ENCODE measurements at regions not wholly inside any gene's neighbourhood (a gene's known extent, or its start where the extent isn't known, plus 50 kb on each side); places are given as distances from the start of the nearest gene placed in this dataset.

DNA sequence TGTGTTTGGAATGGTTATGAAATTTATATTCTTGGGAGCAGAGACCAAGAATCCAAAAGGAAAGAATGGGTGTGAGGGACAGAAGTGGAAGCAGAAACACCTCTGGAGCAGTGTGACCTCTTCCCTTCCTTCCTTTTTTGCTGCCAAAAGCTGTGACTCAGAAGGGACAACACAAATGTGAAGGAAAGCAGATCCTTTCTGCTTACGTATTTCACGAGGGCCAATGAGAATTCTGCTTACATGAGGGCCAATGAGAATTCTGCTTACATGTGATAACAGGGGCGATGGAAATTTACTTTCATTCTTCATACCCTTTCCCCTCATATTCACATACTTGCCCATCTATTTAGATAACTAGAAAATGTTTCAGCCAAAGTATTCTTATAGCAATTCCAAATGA, 404.6 kb downstream of the PRDM5 start:
- Histone ChIP-seq H3K27ac (ENCODE audit: low read depth, low read length, poor library complexity, severe bottlenecking) (no peak overlapping the region), H3K4me3 (ENCODE audit: low read depth, low read length, poor library complexity, severe bottlenecking) (no peak overlapping the region), H3K27me3 (replicated peaks; ENCODE audit: insufficient read depth, low read depth, low read length, poor library complexity) (no peaks in the 10 kb centered on the region), H3K4me1 (ENCODE audit: insufficient read depth, low read length, poor library complexity, severe bottlenecking) (no peaks in the 10 kb centered on the region), H3K36me3 (ENCODE audit: insufficient read depth, low read length, poor library complexity, severe bottlenecking) (no peaks in the 10 kb centered on the region), H3K9me3 (ENCODE audit: low read depth, low read length, poor library complexity, severe bottlenecking) (no peaks in the 10 kb centered on the region)
- POLR2A ChIA-PET (ENCODE audit: low non-redundant PET): no interaction called here
- peak; percentile 61 for DNase-seq (ENCODE audit: low spot score)
- intact Hi-C loops (cut with micrococcal nuclease; ENCODE audit: unreplicated experiment): no loop called here
- CTCF ChIA-PET: no interaction called here
- BruUV-seq (replicated peaks): no TSS peak
- TF ChIP-seq EZH2 (IDR thresholded peaks at IDR 0.05; ENCODE audit: borderline replicate concordance, low read depth, low read length, poor library complexity, severe bottlenecking): no peak
- no peak for TF ChIP-seq CTCF (conservative IDR thresholded peaks at IDR 0.05; ENCODE audit: low read depth, low read length)

GRCh38 chr4:120509719-120510118, 412.8 kb downstream of the PRDM5 start:
- intact Hi-C loops (cut with micrococcal nuclease; ENCODE audit: unreplicated experiment): no loop called here
- Histone ChIP-seq H3K4me3 (ENCODE audit: low read depth, low read length, poor library complexity, severe bottlenecking) (no peak overlapping the region), H3K4me1 (ENCODE audit: insufficient read depth, low read length, poor library complexity, severe bottlenecking) (no peaks in the 10 kb centered on the region), H3K9me3 (ENCODE audit: low read depth, low read length, poor library complexity, severe bottlenecking) (no peaks in the 10 kb centered on the region), H3K27me3 (replicated peaks; ENCODE audit: insufficient read depth, low read depth, low read length, poor library complexity) (no peaks in the 10 kb centered on the region), H3K27ac (ENCODE audit: low read depth, low read length, poor library complexity, severe bottlenecking) (no peak overlapping the region), H3K36me3 (ENCODE audit: insufficient read depth, low read length, poor library complexity, severe bottlenecking) (no peaks in the 10 kb centered on the region)
- BruUV-seq (replicated peaks): no TSS peak
- no peak for TF ChIP-seq EZH2 (IDR thresholded peaks at IDR 0.05; ENCODE audit: borderline replicate concordance, low read depth, low read length, poor library complexity, severe bottlenecking)
- no peak for TF ChIP-seq CTCF (conservative IDR thresholded peaks at IDR 0.05; ENCODE audit: low read depth, low read length)
- DNase-seq (ENCODE audit: low spot score): no peak
- ChIA-PET POLR2A (ENCODE audit: low non-redundant PET) (no interaction called here), CTCF (no interaction called here)

DNA sequence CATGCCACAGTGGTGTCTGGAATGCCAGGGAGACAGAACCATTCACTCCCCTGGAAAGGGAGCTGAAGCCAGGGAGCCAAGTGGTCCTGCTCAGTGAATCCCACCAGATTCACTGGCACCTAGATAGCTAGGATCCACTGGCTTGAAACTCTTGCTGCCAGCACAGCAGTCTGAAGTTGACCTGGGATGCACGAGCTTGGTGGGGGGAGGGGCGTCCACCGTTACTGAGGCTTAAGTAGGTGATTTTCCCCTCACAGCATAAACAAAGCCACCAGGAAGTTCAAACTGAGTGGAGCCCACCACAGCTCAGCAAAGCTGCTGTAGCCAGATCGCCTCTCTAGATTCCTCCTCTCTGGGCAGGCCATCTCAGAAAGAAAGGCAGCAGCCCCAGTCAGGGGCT, 413.3 kb downstream of the PRDM5 start:
- no peaks in the 10 kb centered on the region for H3K9me3 ChIP-seq (ENCODE audit: low read depth, low read length, poor library complexity, severe bottlenecking)

More for the DNA sequence above, 413.3 kb downstream of the PRDM5 start:
- no peak for TF ChIP-seq EZH2 (IDR thresholded peaks at IDR 0.05; ENCODE audit: borderline replicate concordance, low read depth, low read length, poor library complexity, severe bottlenecking)
- no peak for TF ChIP-seq CTCF (conservative IDR thresholded peaks at IDR 0.05; ENCODE audit: low read depth, low read length)
- CTCF ChIA-PET: no interaction called here
- intact Hi-C loops (cut with micrococcal nuclease; ENCODE audit: unreplicated experiment): no loop called here
- H3K27ac ChIP-seq (ENCODE audit: low read depth, low read length, poor library complexity, severe bottlenecking): no peak overlapping the region
- POLR2A ChIA-PET (ENCODE audit: low non-redundant PET): no interaction called here
- no peaks in the 10 kb centered on the region for H3K27me3 ChIP-seq (replicated peaks; ENCODE audit: insufficient read depth, low read depth, low read length, poor library complexity)
- H3K4me1 ChIP-seq (ENCODE audit: insufficient read depth, low read length, poor library complexity, severe bottlenecking): no peaks in the 10 kb centered on the region
- H3K36me3 ChIP-seq (ENCODE audit: insufficient read depth, low read length, poor library complexity, severe bottlenecking): no peaks in the 10 kb centered on the region
- H3K4me3 ChIP-seq (ENCODE audit: low read depth, low read length, poor library complexity, severe bottlenecking): no peak overlapping the region
- BruUV-seq (replicated peaks): no TSS peak
- DNase-seq (ENCODE audit: low spot score): no peak
